Keratinocyte (primary cell): ENCODE measurements at regions not wholly inside any gene's neighbourhood (a gene's known extent, or its start where the extent isn't known, plus 50 kb on each side); places are given as distances from the start of the nearest gene placed in this dataset.
A peak's percentile ranks its signal among the peaks of the same experiment; 100 is the strongest.

ENCODE experiments used
- DNase-seq: peaks from one replicate; pipeline ENCODE4 v3.0.0-alpha.2; 2011; ENCODE audit warnings: low read depth, missing footprints, low spot score
- FAIRE-seq: peaks from 2 replicates; lab custom pipeline; 2011; peaks lifted over from hg19 to GRCh38; lab: Jason Lieb, UNC
- H2AFZ ChIP-seq: 2 replicates; pipeline ENCODE4 v1.6.0; 2012; ENCODE audit warnings: low read length, control low read depth, inconsistent platforms; ENCODE audit not compliant: control insufficient read depth
- H3K27ac ChIP-seq: 2 replicates; pipeline ENCODE4 v1.5.1; 2011; ENCODE audit warnings: low read length; ENCODE audit not compliant: control insufficient read depth, insufficient read depth
- H3K27me3 ChIP-seq: 3 replicates; pipeline ENCODE4 v1.6.0; 2011; ENCODE audit warnings: low read length; ENCODE audit not compliant: control insufficient read depth, insufficient read depth; ENCODE audit errors: extremely low read depth
- H3K36me3 ChIP-seq, 2 experiments: 2 replicates in 1 of 2; 3 replicates in 1 of 2; pipeline ENCODE4 v1.5.1; 2011; ENCODE audit warnings: low read length in 2 of 2, mild to moderate bottlenecking in 1 of 2; ENCODE audit not compliant: control insufficient read depth in 2 of 2, insufficient read depth in 2 of 2; ENCODE audit errors: extremely low read depth in 1 of 2
- H3K4me1 ChIP-seq: 3 replicates; pipeline ENCODE4 v1.5.1; 2011; ENCODE audit warnings: low read length; ENCODE audit not compliant: control insufficient read depth, insufficient read depth; ENCODE audit errors: extremely low read depth
- H3K4me2 ChIP-seq: 3 replicates; pipeline ENCODE4 v1.6.0; 2011; ENCODE audit warnings: low read depth, low read length; ENCODE audit not compliant: control insufficient read depth, insufficient read depth; ENCODE audit errors: extremely low read depth
- H3K4me3 ChIP-seq, 3 experiments: fragments of 200-600 bp in 1 of 3; sonication (generic) in 1 of 3; 2 replicates in 2 of 3; 3 replicates in 1 of 3; pipeline ENCODE4 v1.5.1; 2011 to 2016; ENCODE audit warnings: low read length in 3 of 3, mild to moderate bottlenecking in 3 of 3, control low read depth in 2 of 3, inconsistent platforms in 1 of 3, low read depth in 1 of 3, mixed read lengths in 1 of 3, mixed run types in 1 of 3, moderate library complexity in 1 of 3; ENCODE audit not compliant: control insufficient read depth in 2 of 3, insufficient read depth in 2 of 3; ENCODE audit errors: extremely low read depth in 1 of 3
- H3K79me2 ChIP-seq: 2 replicates; pipeline ENCODE4 v1.6.0; 2012; ENCODE audit warnings: low read length; ENCODE audit not compliant: control insufficient read depth, insufficient read depth
- H3K9ac ChIP-seq: 3 replicates; pipeline ENCODE4 v1.6.0; 2011; ENCODE audit warnings: low read length; ENCODE audit not compliant: control insufficient read depth, insufficient read depth; ENCODE audit errors: extremely low read depth
- H3K9me1 ChIP-seq: 3 replicates; pipeline ENCODE4 v1.6.0; 2011; ENCODE audit warnings: low read length; ENCODE audit not compliant: control insufficient read depth, insufficient read depth; ENCODE audit errors: extremely low read depth
- H3K9me3 ChIP-seq: 2 replicates; pipeline ENCODE4 v1.5.1; 2012; ENCODE audit warnings: low read depth, low read length; ENCODE audit not compliant: control insufficient read depth
- H4K20me1 ChIP-seq: 3 replicates; pipeline ENCODE4 v1.6.0; 2011; ENCODE audit warnings: low read length; ENCODE audit not compliant: control insufficient read depth, insufficient read depth; ENCODE audit errors: extremely low read depth
- EZH2 ChIP-seq: IDR thresholded peaks from one replicate; pipeline ENCODE4 v1.6.1; 2012; ENCODE audit warnings: inconsistent platforms, mild to moderate bottlenecking, low read length, moderate library complexity
- dilution Hi-C: fragments of 300-500 bp; cut with MboI; formaldehyde crosslinking; loops from one replicate; pipeline ENCODE4 v1.7.0; 2020; ENCODE audit warnings: low sequenced_read_pairs; ENCODE audit not compliant: extremely low pct_ligation_motif_present
- TF ChIP-seq, protein P1 (sequence below), 3 experiments: IDR thresholded peaks in 1 of 3; conservative IDR thresholded peaks in 1 of 3; optimal IDR thresholded peaks in 1 of 3; 2 replicates in 2 of 3; 3 replicates in 1 of 3; pipeline versions ENCODE3 to v1.5.1; 2011; ENCODE audit warnings: low read length in 3 of 3, mild to moderate bottlenecking in 3 of 3, moderate library complexity in 2 of 3, control low read depth in 1 of 3, inconsistent platforms in 1 of 3; ENCODE audit not compliant: insufficient read depth in 2 of 3; ENCODE audit errors: extremely low read depth in 1 of 3

DNA sequence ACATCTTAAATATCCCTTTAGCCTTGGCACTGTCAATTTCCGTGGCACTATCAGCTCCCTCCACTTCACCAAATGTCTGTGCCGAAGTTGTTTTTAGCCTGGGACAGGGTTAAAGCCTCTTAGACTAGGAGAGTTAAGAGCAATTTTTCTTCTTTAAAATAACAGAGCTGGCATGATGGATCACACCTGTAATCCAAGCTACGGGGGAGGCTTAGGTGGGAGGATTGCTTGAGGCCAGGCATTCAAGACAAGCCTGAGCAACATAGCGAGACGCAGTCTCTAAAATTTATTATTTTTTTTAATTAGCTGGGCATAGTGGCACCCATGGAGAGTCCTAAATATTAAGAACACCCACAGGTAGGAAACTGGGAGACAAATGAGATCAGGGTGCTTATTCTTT is 209.8 kb upstream of the MAGEB18 start:
- TF ChIP-seq EZH2, result no peak
- H3K79me2 ChIP-seq, result no peaks in the 10 kb centered on the region
- no peaks in the 10 kb centered on the region for H3K9me3 ChIP-seq
- no peak overlapping the region for H3K9ac ChIP-seq
- H2AFZ ChIP-seq, result no peak overlapping the region
- dilution Hi-C loops, result no loop called here
- no peak for FAIRE-seq
- no peak for DNase-seq
- no peak overlapping the region for H3K27ac ChIP-seq
- H3K4me1 ChIP-seq, result no peaks in the 10 kb centered on the region
- H3K4me2 ChIP-seq, result no peak overlapping the region
- H3K36me3 ChIP-seq, result no peaks in the 10 kb centered on the region
- no peaks in the 10 kb centered on the region for H4K20me1 ChIP-seq
- H3K9me1 ChIP-seq, result no peaks in the 10 kb centered on the region
- H3K27me3 ChIP-seq, result no peaks in the 10 kb centered on the region
- no peak overlapping the region for H3K4me3 ChIP-seq

DNA sequence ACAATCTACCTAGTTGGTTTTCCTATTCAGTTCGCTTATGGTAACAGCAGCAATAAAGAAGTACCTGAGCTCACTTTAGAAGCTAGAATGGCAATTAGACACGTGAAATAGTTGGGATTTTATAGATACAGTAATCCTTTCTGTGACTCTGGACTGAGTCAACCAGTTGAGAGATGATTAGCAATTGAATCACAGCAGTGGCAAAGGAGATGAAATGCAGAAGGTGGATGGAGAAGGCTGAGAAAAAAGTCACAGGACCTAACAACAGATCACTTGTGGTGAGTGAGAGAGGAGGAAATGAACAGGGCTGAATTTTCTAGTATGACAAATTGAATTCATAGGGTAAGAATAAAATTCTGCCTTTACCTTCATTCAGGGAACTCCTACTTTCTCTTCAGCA is 197.1 kb upstream of the MAGEB18 start:
- Histone ChIP-seq H2AFZ (no peak overlapping the region), H3K4me2 (no peak overlapping the region), H3K27me3 (no peaks in the 10 kb centered on the region), H3K79me2 (no peaks in the 10 kb centered on the region), H3K36me3 (no peaks in the 10 kb centered on the region), H3K9ac (no peak overlapping the region), H3K27ac (peak overlapping the region; percentile 37), H3K4me1 (peaks cover 10% of the 10 kb centered on the region), H4K20me1 (no peaks in the 10 kb centered on the region), H3K9me1 (no peaks in the 10 kb centered on the region), H3K9me3 (no peaks in the 10 kb centered on the region), H3K4me3 (no peak overlapping the region)
- DNase-seq (peak; percentile 23), FAIRE-seq (no peak)
- no peak for TF ChIP-seq EZH2
- TF ChIP-seq, protein P1, sequence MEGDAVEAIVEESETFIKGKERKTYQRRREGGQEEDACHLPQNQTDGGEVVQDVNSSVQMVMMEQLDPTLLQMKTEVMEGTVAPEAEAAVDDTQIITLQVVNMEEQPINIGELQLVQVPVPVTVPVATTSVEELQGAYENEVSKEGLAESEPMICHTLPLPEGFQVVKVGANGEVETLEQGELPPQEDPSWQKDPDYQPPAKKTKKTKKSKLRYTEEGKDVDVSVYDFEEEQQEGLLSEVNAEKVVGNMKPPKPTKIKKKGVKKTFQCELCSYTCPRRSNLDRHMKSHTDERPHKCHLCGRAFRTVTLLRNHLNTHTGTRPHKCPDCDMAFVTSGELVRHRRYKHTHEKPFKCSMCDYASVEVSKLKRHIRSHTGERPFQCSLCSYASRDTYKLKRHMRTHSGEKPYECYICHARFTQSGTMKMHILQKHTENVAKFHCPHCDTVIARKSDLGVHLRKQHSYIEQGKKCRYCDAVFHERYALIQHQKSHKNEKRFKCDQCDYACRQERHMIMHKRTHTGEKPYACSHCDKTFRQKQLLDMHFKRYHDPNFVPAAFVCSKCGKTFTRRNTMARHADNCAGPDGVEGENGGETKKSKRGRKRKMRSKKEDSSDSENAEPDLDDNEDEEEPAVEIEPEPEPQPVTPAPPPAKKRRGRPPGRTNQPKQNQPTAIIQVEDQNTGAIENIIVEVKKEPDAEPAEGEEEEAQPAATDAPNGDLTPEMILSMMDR (optimal IDR thresholded peaks at IDR 0.05 in 1 of 3, IDR thresholded peaks at IDR 0.05 in 1 of 3, conservative IDR thresholded peaks at IDR 0.05 in 1 of 3; ENCODE audit: extremely low read depth in 1 of 3, insufficient read depth in 2 of 3, low read length in 3 of 3), result no peak
- dilution Hi-C loops, result no loop called here

DNA sequence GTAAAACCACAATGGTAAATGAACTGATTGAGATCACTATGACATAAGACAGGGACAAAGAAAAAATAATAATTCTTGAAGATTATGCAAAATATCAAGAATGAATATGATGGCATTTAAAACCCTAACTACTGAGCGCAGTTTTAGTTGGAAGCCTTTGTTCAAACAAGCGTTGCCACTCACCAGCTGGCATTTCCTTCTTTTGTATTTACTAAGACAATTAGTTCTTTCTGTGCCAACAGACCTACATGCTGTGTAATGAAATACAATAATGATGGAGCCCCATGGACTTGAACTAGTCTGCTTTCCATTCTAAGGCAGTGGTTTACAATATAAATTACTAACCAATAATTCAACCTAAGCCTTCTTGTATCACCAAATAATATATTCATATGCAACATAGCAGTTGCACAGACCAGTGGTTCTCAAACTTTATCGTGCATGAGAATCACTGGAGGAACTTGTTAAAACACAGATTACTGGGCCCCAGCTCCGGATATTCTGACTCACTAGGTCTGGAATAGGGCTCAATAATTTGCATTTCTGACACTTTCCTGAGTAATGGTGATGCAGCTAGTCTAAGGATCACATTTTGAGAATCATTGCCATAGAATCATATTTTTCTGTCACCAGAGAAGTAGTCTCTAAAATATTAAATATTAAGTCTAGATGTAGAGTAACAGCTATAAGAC is 196.4 kb upstream of the MAGEB18 start:
- Histone ChIP-seq H3K9me1 (no peaks in the 10 kb centered on the region), H3K79me2 (no peaks in the 10 kb centered on the region), H2AFZ (no peak overlapping the region), H3K9ac (no peak overlapping the region), H3K4me1 (peaks cover 10% of the 10 kb centered on the region), H3K27me3 (no peaks in the 10 kb centered on the region), H3K4me3 (no peak overlapping the region), H3K4me2 (peak overlapping the region; percentile 43), H3K27ac (peak overlapping the region; percentile 37), H3K9me3 (no peaks in the 10 kb centered on the region), H4K20me1 (no peaks in the 10 kb centered on the region), H3K36me3 (no peaks in the 10 kb centered on the region)
- DNase-seq, result no peak
- TF ChIP-seq, protein P1 (optimal IDR thresholded peaks at IDR 0.05 in 1 of 3, IDR thresholded peaks at IDR 0.05 in 1 of 3, conservative IDR thresholded peaks at IDR 0.05 in 1 of 3; ENCODE audit: extremely low read depth in 1 of 3, insufficient read depth in 2 of 3, low read length in 3 of 3), result no peak
- no peak for TF ChIP-seq EZH2
- FAIRE-seq, result no peak
- dilution Hi-C loops, result no loop called here
